CD4-positive, alpha-beta T cell treated with Interleukin-10 for 1 hour (primary cell): ENCODE measurements at regions not wholly inside any gene's neighbourhood (a gene's known extent, or its start where the extent isn't known, plus 50 kb on each side); places are given as distances from the start of the nearest gene placed in this dataset.
"Not testable (repeated sequence)": the region's sequence is repeated elsewhere in the genome, so short reads cannot be mapped to it uniquely, and the experiment has no call there.

Experiments
- DNase-seq: peaks from one replicate; pipeline ENCODE4 v3.0.0-alpha.2; 2020

- DNase-seq: no peak
Measured at GRCh38 chr16:17936766-17937402, 399.7 kb downstream of the NPIPA8 start.

DNA sequence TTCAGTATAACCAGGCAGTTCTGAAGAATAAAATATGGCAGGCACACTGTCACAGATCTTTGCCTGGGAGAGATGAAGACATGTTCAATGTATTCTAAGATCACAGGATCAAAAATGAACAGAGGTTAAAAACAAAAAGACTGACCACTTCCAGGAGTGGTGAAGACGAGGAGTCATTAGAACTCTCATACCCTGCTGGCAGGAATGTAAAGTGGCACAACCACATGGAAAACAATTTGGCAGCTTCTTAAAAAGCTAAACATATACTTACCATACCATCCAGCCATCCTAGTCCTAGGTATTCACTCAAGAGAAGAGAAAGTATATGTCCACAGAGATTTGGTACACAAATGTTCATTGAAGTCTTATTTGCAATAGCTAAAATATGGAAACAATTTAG lies 406.3 kb downstream of the NPIPA8 start:
- no peak for DNase-seq

DNA sequence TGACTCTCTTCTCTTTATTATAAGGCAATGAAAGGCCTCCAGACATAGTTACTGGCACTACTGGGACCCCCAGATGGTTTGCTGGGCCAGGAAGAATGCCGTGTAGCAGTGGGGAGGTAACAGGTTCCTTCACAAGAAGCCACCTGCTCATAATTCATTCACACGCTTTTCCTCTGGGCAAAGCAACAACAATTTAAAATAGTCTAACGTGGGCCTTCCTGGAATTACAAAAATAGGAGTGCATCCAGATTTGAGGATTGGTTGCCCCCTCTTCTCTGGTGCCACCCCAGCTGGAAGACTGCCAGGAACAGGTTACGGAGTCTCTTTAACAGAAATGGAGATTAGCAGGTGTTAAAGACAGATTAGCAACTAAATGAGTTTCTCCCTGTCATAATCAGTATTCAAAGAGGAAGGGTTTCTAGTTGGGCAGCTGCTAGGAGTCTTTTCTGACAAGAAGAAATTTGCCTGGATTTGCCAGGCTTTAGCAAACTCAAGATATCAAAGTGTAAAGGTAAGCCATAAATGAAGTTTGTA lies 409.6 kb downstream of the NPIPA8 start:
- no peak for DNase-seq

DNA sequence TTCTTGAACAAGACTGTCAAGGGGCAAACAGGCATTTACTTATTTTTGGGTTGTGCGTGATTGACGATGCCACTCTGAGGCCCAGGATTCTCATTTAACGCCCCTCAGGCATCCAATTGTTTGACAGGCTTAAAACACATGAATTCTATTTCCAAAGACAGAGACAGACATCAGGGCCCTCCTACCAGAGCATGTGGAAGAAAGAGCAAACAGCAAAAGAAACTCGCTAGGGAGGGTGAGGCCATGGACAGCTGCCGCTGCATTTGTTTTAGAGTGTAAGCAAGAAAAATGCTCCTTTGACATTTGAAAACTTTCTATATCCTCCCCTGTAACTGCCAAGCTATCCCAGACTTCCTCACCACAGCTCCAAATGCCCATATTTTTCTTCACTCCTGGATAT lies 410.1 kb downstream of the NPIPA8 start:
- DNase-seq: no peak

DNA sequence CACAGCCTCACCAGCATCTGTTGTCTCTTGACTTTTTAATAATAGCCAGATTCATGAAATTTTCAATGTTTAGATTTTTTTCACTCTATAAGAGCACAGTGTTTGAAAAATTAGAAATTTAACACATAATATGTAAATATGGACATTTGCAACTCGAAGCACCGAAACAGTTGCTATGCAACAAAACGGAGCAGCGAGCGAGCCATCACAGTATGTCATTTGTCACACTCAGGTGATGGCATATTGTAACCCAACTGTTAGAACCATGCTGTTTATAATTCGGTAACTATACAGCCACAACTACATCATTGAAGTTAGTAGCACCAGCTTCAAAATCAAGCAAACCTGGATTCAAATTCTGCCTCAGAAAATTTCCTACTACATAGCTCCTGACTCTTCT lies 410.8 kb downstream of the NPIPA8 start:
- DNase-seq: no peak

- DNase-seq: peak; percentile 51
Measured at GRCh38 chr16:17921357-17921978, 415.1 kb downstream of the NPIPA8 start.

- DNase-seq: no peak
Measured at GRCh38 chr16:17917316-17918019, 419.1 kb downstream of the NPIPA8 start.

- no peak for DNase-seq
Measured at GRCh38 chr16:17915791-17916190, 420.7 kb downstream of the NPIPA8 start.

GRCh38 chr16:17914168-17914567 lies 422.4 kb downstream of the NPIPA8 start:
- no peak for DNase-seq

DNA sequence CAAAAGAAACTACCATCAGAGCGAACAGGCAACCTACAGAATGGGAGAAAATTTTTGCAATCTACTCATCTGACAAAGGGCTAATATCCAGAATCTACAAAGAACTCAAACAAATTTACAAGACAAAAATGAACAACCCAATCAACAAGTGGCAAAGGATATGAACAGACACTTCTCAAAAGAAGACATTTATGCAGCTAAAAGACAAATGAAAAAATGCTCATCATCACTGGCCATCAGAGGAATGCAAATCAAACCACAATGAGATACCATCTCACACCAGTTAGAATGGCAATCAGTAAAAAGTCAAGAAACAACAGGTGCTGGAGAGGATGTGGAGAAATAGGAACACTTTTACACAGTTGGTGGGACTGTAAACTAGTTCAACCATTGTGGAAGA lies 425.0 kb downstream of the NPIPA8 start:
- DNase-seq: not testable (repeated sequence)

- DNase-seq: not testable (repeated sequence)
Measured at GRCh38 chr16:17906626-17907025, 429.9 kb downstream of the NPIPA8 start.

DNA sequence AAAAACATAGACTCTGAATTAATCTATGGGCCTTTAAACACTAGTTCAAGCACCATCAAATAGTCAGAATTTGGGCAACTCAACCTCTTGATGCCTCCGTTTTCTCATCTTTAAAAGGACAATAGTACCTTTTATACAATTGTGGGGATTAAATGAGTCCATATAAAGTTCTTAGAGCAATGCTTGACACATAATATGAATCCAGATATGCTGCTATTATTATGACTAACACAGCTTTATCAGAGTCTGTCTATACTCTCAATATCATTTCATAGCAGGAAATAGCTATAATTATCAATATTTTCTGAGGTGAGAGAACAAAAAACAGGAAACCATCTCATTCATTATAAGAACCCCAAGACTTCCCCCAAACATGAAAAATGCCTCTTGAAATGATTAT lies 430.5 kb upstream of the XYLT1 start:
- DNase-seq: no peak

- DNase-seq: no peak
Measured at GRCh38 chr16:17899141-17899540, 428.4 kb upstream of the XYLT1 start.

- DNase-seq: no peak
Measured at GRCh38 chr16:17887963-17888362, 417.2 kb upstream of the XYLT1 start.

- no peak for DNase-seq
Measured at GRCh38 chr16:17885659-17886207, 415.0 kb upstream of the XYLT1 start.

GRCh38 chr16:17877821-17878360 lies 407.1 kb upstream of the XYLT1 start:
- DNase-seq: no peak

DNA sequence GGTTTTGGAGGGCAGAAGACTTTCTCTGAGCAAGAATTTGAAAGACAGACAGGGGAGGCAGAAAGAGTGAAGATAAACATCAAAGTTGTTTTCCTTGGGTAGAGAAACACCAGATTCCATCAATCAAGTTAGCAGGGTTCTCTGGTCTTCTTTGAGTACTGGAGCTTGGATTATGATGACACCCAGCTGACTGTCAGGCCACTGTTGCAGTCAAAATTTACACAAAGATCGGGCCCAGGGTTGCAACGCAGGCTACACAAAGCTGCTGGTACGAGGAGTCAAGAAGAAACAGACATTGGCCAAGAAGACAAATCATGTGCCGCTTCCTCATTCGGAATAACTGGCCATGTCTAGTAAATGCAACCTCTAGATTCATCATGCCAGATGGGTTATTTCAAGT lies 396.2 kb upstream of the XYLT1 start:
- no peak for DNase-seq

DNA sequence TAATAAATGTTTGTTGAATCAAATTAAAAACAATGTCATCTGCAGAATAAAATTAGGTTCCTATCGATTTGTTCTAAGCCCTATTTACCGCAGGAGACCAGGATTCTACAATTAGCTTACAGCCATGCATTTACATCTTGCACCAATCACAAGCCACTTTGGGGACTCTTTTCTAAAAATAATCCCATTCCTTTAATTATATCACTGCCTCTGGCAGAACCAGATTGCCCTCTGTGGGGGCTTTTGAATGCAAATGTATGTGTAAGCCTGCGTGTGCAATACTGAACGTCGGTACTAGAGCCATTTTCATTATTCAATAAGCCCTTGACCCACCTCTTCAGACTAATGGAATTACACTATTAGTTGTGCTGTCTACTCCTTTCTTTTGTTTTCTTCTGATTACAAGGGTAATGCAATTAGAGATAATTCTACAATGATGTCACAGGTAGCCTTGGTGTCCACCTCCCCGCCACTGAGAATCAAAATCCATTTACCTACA lies 391.3 kb upstream of the XYLT1 start:
- DNase-seq: no peak

- DNase-seq: no peak
Measured at GRCh38 chr16:17858061-17858460, 387.3 kb upstream of the XYLT1 start.

- DNase-seq: no peak
Measured at GRCh38 chr16:17853958-17854357, 383.2 kb upstream of the XYLT1 start.

GRCh38 chr16:17852977-17853702 lies 382.4 kb upstream of the XYLT1 start:
- no peak for DNase-seq

DNA sequence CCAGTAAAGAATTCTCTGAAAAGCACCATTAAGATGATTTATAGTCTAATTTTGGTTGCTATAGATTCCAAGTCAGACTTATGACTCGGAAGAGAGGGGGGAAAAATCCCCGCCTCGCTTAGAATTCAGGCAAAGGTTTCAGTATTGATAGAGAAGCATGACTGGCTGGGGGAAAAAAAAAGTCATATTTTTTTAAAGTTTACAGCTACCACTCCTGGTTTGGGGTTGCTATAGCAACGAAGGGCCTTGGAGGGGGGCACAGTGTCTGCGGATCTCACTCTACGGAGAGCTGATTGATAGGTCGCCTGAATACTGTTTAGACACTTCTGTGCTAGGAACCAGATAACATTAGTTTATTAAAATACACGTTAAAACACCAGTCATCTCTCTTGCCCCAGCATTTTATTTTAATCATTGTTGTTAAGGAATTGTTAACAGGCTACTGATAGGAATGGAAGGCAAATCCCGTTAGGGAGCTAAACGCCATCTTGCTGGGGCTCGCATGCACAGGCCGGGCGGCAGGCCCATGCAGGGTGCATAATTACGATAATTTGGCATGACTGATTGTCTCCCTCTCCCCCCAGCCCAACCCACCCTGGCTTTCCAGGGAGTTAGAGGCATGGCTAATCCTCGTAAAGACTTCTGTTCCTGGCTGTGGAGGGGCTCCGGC lies 380.0 kb upstream of the XYLT1 start:
- no peak for DNase-seq
